ENCODE measurements at regions not wholly inside any gene's neighbourhood (a gene's known extent, or its start where the extent isn't known, plus 50 kb on each side); places are given as distances from the start of the nearest gene placed in this dataset.

GRCh38 chr7:41311301-41311700 is 391.6 kb downstream of the INHBA start:
- no peaks in the 10 kb centered on the region for H3K9me3 ChIP-seq (ENCODE audit: low read length)
- no peak overlapping the region for H3K4me2 ChIP-seq (ENCODE audit: low read length)

GRCh38 chr7:41306486-41306885 is 396.4 kb downstream of the INHBA start:
- Histone ChIP-seq H3K27me3 (ENCODE audit: insufficient read depth, low read depth, low read length) (no peaks in the 10 kb centered on the region), H3K36me3 (ENCODE audit: insufficient read depth, low read length) (no peaks in the 10 kb centered on the region), H3K27ac (ENCODE audit: low read length) (no peak overlapping the region), H3K4me2 (ENCODE audit: low read length) (no peak overlapping the region), H3F3A (ENCODE audit: insufficient read depth, low read length, poor library complexity, severe bottlenecking) (no peaks in the 10 kb centered on the region), H3K9ac (ENCODE audit: low read length) (no peak overlapping the region), H4K20me1 (ENCODE audit: insufficient read depth) (no peaks in the 10 kb centered on the region), H2AFZ (ENCODE audit: low read depth, low read length) (no peak overlapping the region), H3K9me3 (ENCODE audit: low read length) (no peaks in the 10 kb centered on the region), H3K79me2 (replicated peaks; ENCODE audit: insufficient read depth, low read length) (no peaks in the 10 kb centered on the region), H3K9me2 (ENCODE audit: insufficient read depth, low read length) (no peaks in the 10 kb centered on the region), H3K4me3 (ENCODE audit: low read length) (no peak overlapping the region)
- TF ChIP-seq RAD21 (conservative IDR thresholded peaks at IDR 0.05) = no peak
- TF ChIP-seq POLR2AphosphoS5 (IDR thresholded peaks at IDR 0.05) = no peak
- no peak for TF ChIP-seq EP300 (conservative IDR thresholded peaks at IDR 0.05; ENCODE audit: poor library complexity, severe bottlenecking)
- no peak for TF ChIP-seq SMC3 (conservative IDR thresholded peaks at IDR 0.05; ENCODE audit: poor library complexity)
- no peak for TF ChIP-seq REST (IDR thresholded peaks at IDR 0.05; ENCODE audit: borderline replicate concordance)
- no peak for TF ChIP-seq EZH2 (IDR thresholded peaks at IDR 0.05; ENCODE audit: borderline replicate concordance, insufficient read depth, low read length, poor library complexity, severe bottlenecking)
- TF ChIP-seq CTCF (IDR thresholded peaks at IDR 0.05; ENCODE audit: poor library complexity, severe bottlenecking) = no peak

More at GRCh38 chr7:41311301-41311700, 391.6 kb downstream of the INHBA start:
- H3K4me3 ChIP-seq (ENCODE audit: low read length) = no peak overlapping the region
- no peak overlapping the region for H2AFZ ChIP-seq (ENCODE audit: low read depth, low read length)
- H3K79me2 ChIP-seq (replicated peaks; ENCODE audit: insufficient read depth, low read length) = no peaks in the 10 kb centered on the region
- no peak overlapping the region for H3K9ac ChIP-seq (ENCODE audit: low read length)
- no peaks in the 10 kb centered on the region for H4K20me1 ChIP-seq (ENCODE audit: insufficient read depth)
- H3F3A ChIP-seq (ENCODE audit: insufficient read depth, low read length, poor library complexity, severe bottlenecking) = no peaks in the 10 kb centered on the region
- H3K27me3 ChIP-seq (ENCODE audit: insufficient read depth, low read depth, low read length) = no peaks in the 10 kb centered on the region
- no peak for TF ChIP-seq SMC3 (conservative IDR thresholded peaks at IDR 0.05; ENCODE audit: poor library complexity)
- TF ChIP-seq RAD21 (conservative IDR thresholded peaks at IDR 0.05) = no peak
- no peak for TF ChIP-seq REST (IDR thresholded peaks at IDR 0.05; ENCODE audit: borderline replicate concordance)
- TF ChIP-seq EP300 (conservative IDR thresholded peaks at IDR 0.05; ENCODE audit: poor library complexity, severe bottlenecking) = no peak
- no peak for TF ChIP-seq TAF1 (IDR thresholded peaks at IDR 0.05; ENCODE audit: low read depth)
- no peak for TF ChIP-seq EZH2 (IDR thresholded peaks at IDR 0.05; ENCODE audit: borderline replicate concordance, insufficient read depth, low read length, poor library complexity, severe bottlenecking)
- TF ChIP-seq POLR2AphosphoS5 (IDR thresholded peaks at IDR 0.05) = no peak
- TF ChIP-seq CTCF (IDR thresholded peaks at IDR 0.05; ENCODE audit: poor library complexity, severe bottlenecking) = no peak
- no peak for TF ChIP-seq MXI1 (conservative IDR thresholded peaks at IDR 0.05; ENCODE audit: poor library complexity, severe bottlenecking)
- no peak overlapping the region for H3K27ac ChIP-seq (ENCODE audit: low read length)
- no peaks in the 10 kb centered on the region for H3K9me2 ChIP-seq (ENCODE audit: insufficient read depth, low read length)
- H3K36me3 ChIP-seq (ENCODE audit: insufficient read depth, low read length) = no peaks in the 10 kb centered on the region

All from neural cell (in vitro differentiated cells).